NK-92 treated with Interleukin-12 subunit alpha and Interleukin-12 subunit beta, amount 100 ng/mL, for 24 hours (cell line): ENCODE measurements at regions not wholly inside any gene's neighbourhood (a gene's known extent, or its start where the extent isn't known, plus 50 kb on each side); places are given as distances from the start of the nearest gene placed in this dataset.
A peak's percentile ranks its signal among the peaks of the same experiment; 100 is the strongest.
"Not testable (repeated sequence)": the region's sequence is repeated elsewhere in the genome, so short reads cannot be mapped to it uniquely, and the experiment has no call there.

Experiments
- DNase-seq: peaks from one replicate; lab custom pipeline; 2025; lab: John Stamatoyannopoulos, UW

GRCh38 chr3:27661797-27662196, 60.3 kb downstream of the EOMES start:
- no peak for DNase-seq

GRCh38 chr3:27659279-27660021, 62.7 kb downstream of the EOMES start:
- DNase-seq = peak; percentile 9

GRCh38 chr3:27658741-27659140, 63.4 kb downstream of the EOMES start:
- DNase-seq = no peak

GRCh38 chr3:27657871-27658270, 64.3 kb downstream of the EOMES start:
- no peak for DNase-seq

- no peak for DNase-seq
Measured at GRCh38 chr3:27657404-27657803, 64.7 kb downstream of the EOMES start.

GRCh38 chr3:27656790-27657189, 65.3 kb downstream of the EOMES start:
- DNase-seq = no peak

- DNase-seq = no peak
Measured at GRCh38 chr3:27655547-27655946, 66.6 kb downstream of the EOMES start.

- no peak for DNase-seq
Measured at GRCh38 chr3:27653803-27654558, 68.1 kb downstream of the EOMES start.

GRCh38 chr3:27649277-27649676, 72.8 kb downstream of the EOMES start:
- no peak for DNase-seq

- DNase-seq = no peak
Measured at GRCh38 chr3:27646896-27647295, 75.2 kb downstream of the EOMES start.

- DNase-seq = no peak
Measured at GRCh38 chr3:27644941-27645340, 77.2 kb downstream of the EOMES start.

- no peak for DNase-seq
Measured at GRCh38 chr3:27643355-27643754, 78.8 kb downstream of the EOMES start.

GRCh38 chr3:27642796-27643195, 79.3 kb downstream of the EOMES start:
- DNase-seq = no peak

GRCh38 chr3:27641888-27642601, 80.1 kb downstream of the EOMES start:
- DNase-seq = no peak

- no peak for DNase-seq
Measured at GRCh38 chr3:27641271-27641800, 80.8 kb downstream of the EOMES start.

- DNase-seq = no peak
Measured at GRCh38 chr3:27639271-27639670, 82.9 kb downstream of the EOMES start.

GRCh38 chr3:27638594-27638993, 83.5 kb downstream of the EOMES start:
- no peak for DNase-seq

GRCh38 chr3:27637346-27637995, 84.7 kb downstream of the EOMES start:
- no peak for DNase-seq

- not testable (repeated sequence) for DNase-seq
Measured at GRCh38 chr3:27635006-27635405, 87.1 kb downstream of the EOMES start.

- DNase-seq = peak; percentile 43
Measured at GRCh38 chr3:27633224-27633545, 88.9 kb downstream of the EOMES start.

GRCh38 chr3:27632431-27633223, 89.5 kb downstream of the EOMES start:
- peak; percentile 55 for DNase-seq
